ENCODE measurements at regions not wholly inside any gene's neighbourhood (a gene's known extent, or its start where the extent isn't known, plus 50 kb on each side); places are given as distances from the start of the nearest gene placed in this dataset.

DNA sequence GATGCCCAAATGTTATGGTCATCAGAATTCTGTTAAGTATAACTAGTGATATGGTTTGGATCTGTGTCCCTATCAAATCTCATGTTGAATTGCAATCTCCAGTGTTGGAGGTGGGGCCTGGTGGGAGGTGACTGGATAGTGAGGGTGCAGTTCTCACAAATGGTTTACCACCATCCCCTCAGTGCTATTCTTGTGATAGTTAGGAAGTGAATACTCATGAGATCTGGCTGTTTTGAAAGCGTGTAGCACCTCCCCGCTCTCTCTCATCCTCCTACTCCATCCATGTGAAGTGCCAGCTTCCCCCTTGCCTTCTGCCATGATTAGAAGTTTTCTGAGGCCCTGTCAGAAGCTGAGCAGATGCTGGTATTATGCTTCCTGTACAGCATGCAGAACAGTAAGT, 359.5 kb downstream of the TMEM167A start:
- no peak for TF ChIP-seq POLR2A (IDR thresholded peaks at IDR 0.05; ENCODE audit: low read length)
- TF ChIP-seq, protein P1, sequence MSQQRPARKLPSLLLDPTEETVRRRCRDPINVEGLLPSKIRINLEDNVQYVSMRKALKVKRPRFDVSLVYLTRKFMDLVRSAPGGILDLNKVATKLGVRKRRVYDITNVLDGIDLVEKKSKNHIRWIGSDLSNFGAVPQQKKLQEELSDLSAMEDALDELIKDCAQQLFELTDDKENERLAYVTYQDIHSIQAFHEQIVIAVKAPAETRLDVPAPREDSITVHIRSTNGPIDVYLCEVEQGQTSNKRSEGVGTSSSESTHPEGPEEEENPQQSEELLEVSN (IDR thresholded peaks at IDR 0.05; ENCODE audit: borderline replicate concordance, low read depth): no peak
- TF ChIP-seq, protein P2, sequence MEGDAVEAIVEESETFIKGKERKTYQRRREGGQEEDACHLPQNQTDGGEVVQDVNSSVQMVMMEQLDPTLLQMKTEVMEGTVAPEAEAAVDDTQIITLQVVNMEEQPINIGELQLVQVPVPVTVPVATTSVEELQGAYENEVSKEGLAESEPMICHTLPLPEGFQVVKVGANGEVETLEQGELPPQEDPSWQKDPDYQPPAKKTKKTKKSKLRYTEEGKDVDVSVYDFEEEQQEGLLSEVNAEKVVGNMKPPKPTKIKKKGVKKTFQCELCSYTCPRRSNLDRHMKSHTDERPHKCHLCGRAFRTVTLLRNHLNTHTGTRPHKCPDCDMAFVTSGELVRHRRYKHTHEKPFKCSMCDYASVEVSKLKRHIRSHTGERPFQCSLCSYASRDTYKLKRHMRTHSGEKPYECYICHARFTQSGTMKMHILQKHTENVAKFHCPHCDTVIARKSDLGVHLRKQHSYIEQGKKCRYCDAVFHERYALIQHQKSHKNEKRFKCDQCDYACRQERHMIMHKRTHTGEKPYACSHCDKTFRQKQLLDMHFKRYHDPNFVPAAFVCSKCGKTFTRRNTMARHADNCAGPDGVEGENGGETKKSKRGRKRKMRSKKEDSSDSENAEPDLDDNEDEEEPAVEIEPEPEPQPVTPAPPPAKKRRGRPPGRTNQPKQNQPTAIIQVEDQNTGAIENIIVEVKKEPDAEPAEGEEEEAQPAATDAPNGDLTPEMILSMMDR (IDR thresholded peaks at IDR 0.05): no peak
- no peak for TF ChIP-seq NR3C1 (IDR thresholded peaks at IDR 0.05)
- no peak for TF ChIP-seq JUN (IDR thresholded peaks at IDR 0.05)
- no peak for TF ChIP-seq EP300 (IDR thresholded peaks at IDR 0.05)
- no peak for TF ChIP-seq HDAC2 (IDR thresholded peaks at IDR 0.05)
- no peak for TF ChIP-seq ZFP36 (IDR thresholded peaks at IDR 0.05; ENCODE audit: borderline replicate concordance, partially characterized antibody)
- no peak for TF ChIP-seq MAFK (IDR thresholded peaks at IDR 0.05; ENCODE audit: partially characterized antibody)
